ENCODE measurements at regions not wholly inside any gene's neighbourhood (a gene's known extent, or its start where the extent isn't known, plus 50 kb on each side); places are given as distances from the start of the nearest gene placed in this dataset.

GRCh38 chr9:24488896-24489295 is 56.8 kb downstream of the IZUMO3 start:
- TF ChIP-seq, protein P1, sequence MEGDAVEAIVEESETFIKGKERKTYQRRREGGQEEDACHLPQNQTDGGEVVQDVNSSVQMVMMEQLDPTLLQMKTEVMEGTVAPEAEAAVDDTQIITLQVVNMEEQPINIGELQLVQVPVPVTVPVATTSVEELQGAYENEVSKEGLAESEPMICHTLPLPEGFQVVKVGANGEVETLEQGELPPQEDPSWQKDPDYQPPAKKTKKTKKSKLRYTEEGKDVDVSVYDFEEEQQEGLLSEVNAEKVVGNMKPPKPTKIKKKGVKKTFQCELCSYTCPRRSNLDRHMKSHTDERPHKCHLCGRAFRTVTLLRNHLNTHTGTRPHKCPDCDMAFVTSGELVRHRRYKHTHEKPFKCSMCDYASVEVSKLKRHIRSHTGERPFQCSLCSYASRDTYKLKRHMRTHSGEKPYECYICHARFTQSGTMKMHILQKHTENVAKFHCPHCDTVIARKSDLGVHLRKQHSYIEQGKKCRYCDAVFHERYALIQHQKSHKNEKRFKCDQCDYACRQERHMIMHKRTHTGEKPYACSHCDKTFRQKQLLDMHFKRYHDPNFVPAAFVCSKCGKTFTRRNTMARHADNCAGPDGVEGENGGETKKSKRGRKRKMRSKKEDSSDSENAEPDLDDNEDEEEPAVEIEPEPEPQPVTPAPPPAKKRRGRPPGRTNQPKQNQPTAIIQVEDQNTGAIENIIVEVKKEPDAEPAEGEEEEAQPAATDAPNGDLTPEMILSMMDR (IDR thresholded peaks at IDR 0.05; ENCODE audit: control insufficient read depth, extremely low read depth, insufficient read depth), result no peak
- H3K4me3 ChIP-seq (ENCODE audit: low read depth, low read length), result no peak overlapping the region
- no peak for DNase-seq (ENCODE audit: low read depth)

GRCh38 chr9:24487946-24488345 is 57.8 kb downstream of the IZUMO3 start:
- H3K4me3 ChIP-seq (ENCODE audit: low read depth, low read length), result no peak overlapping the region
- DNase-seq (ENCODE audit: low read depth), result no peak
- TF ChIP-seq, protein P1 (IDR thresholded peaks at IDR 0.05; ENCODE audit: control insufficient read depth, extremely low read depth, insufficient read depth), result no peak

- TF ChIP-seq, protein P1 (IDR thresholded peaks at IDR 0.05; ENCODE audit: control insufficient read depth, extremely low read depth, insufficient read depth), result no peak
- no peak overlapping the region for H3K4me3 ChIP-seq (ENCODE audit: low read depth, low read length)
- no peak for DNase-seq (ENCODE audit: low read depth)
Measured at GRCh38 chr9:24487250-24487861, 58.3 kb downstream of the IZUMO3 start.

GRCh38 chr9:24479361-24480059 is 66.2 kb downstream of the IZUMO3 start:
- no peak for DNase-seq (ENCODE audit: low read depth)
- H3K4me3 ChIP-seq (ENCODE audit: low read depth, low read length), result no peak overlapping the region
- TF ChIP-seq, protein P1 (IDR thresholded peaks at IDR 0.05; ENCODE audit: control insufficient read depth, extremely low read depth, insufficient read depth), result no peak

DNA sequence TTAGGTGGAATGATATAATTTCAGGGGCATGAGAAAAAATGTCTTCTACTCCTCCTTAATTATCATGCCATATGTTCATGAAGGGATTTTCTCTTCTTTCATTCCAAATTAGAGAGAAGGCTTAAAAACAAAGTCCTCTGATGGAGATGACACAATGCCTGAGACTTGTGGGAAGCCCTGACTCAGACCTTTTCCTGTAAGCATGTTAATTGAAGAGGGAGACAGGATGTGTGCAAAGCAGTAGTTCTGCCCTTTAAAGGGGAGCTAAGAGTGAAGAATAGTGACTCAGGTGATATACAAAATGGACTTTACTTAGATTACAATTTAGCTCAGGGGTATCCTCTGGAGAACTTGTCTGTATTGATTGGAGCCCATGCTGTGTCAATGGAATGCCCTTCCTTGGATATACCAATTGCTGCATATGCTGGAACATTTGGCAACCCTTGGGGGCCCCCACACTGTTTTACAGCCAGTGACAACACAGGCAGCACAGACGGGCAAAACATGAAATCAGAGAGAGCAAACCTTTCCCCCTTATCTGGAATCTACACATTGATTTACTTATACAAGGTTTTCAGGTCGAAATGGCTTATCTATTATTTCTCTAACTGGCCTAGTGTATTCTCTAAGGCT is 81.3 kb downstream of the IZUMO3 start:
- TF ChIP-seq, protein P1 (IDR thresholded peaks at IDR 0.05; ENCODE audit: control insufficient read depth, extremely low read depth, insufficient read depth), result no peak
- H3K4me3 ChIP-seq (ENCODE audit: low read depth, low read length), result no peak overlapping the region
- no peak for DNase-seq (ENCODE audit: low read depth)

DNA sequence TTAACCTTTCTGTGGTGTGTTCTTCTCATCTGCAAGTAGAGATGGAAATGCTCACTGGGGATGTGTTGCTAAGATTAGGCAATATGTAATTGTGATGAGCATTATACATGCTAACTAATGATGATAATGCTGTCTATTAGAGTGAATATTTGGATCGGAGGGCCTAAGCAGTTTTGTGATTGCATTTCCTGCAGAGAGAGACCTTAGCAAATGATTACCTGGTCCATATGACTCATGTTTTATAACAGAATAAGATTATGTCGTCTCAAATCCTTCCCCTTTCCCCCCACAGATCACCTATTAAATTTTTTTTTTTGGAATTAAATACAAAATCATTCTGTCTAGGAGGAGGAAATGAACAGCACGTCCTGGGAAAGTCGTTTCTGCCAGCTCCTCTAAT is 82.7 kb downstream of the IZUMO3 start:
- no peak overlapping the region for H3K4me3 ChIP-seq (ENCODE audit: low read depth, low read length)
- TF ChIP-seq, protein P1 (IDR thresholded peaks at IDR 0.05; ENCODE audit: control insufficient read depth, extremely low read depth, insufficient read depth), result no peak
- no peak for DNase-seq (ENCODE audit: low read depth)
